Neural progenitor cell (in vitro differentiated cells): ENCODE measurements at regions not wholly inside any gene's neighbourhood (a gene's known extent, or its start where the extent isn't known, plus 50 kb on each side); places are given as distances from the start of the nearest gene placed in this dataset.

ENCODE experiments used
- DNase-seq: peaks from one replicate; pipeline ENCODE4 v3.0.0-alpha.2; 2016; ENCODE audit warnings: low spot score
- H2AFZ ChIP-seq: fragments of 200-600 bp; sonication (generic); replicated peaks from 2 replicates; pipeline ENCODE4 v1.6.1; 2016; ENCODE audit warnings: antibody characterized with exemption
- H3F3A ChIP-seq: fragments of 200-600 bp; sonication (generic); 2 replicates; pipeline ENCODE4 v1.6.1; 2016; ENCODE audit warnings: antibody characterized with exemption, low read depth
- H3K27ac ChIP-seq: fragments of 200-600 bp; sonication (generic); 2 replicates; pipeline ENCODE4 v1.5.1; 2016; ENCODE audit warnings: mild to moderate bottlenecking
- H3K27me3 ChIP-seq: fragments of 200-600 bp; sonication (generic); 2 replicates; pipeline ENCODE4 v1.6.1; 2016; ENCODE audit warnings: mild to moderate bottlenecking, moderate library complexity
- H3K36me3 ChIP-seq: fragments of 200-600 bp; sonication (generic); 2 replicates; pipeline ENCODE4 v1.5.1; 2016
- H3K4me1 ChIP-seq: fragments of 200-600 bp; sonication (generic); 2 replicates; pipeline ENCODE4 v1.6.1; 2016; ENCODE audit warnings: mixed run types
- H3K4me2 ChIP-seq: fragments of 200-600 bp; sonication (generic); 2 replicates; pipeline ENCODE4 v1.6.1; 2016
- H3K4me3 ChIP-seq: fragments of 200-600 bp; sonication (generic); 2 replicates; pipeline ENCODE4 v1.5.1; 2016
- H3K79me2 ChIP-seq: fragments of 200-600 bp; sonication (generic); 2 replicates; pipeline ENCODE4 v1.6.1; 2016; ENCODE audit warnings: low read depth
- H3K9ac ChIP-seq: fragments of 200-600 bp; sonication (generic); 2 replicates; pipeline ENCODE4 v1.6.1; 2016
- H3K9me3 ChIP-seq: fragments of 200-600 bp; sonication (generic); 2 replicates; pipeline ENCODE4 v1.5.1; 2016; ENCODE audit warnings: low read depth
- H4K20me1 ChIP-seq: fragments of 200-600 bp; sonication (generic); 2 replicates; pipeline ENCODE4 v1.6.1; 2016; ENCODE audit warnings: low read depth
- H3K27ac Mint-ChIP-seq: 3 replicates; pipeline ENCODE4 v1.8.0; 2021; ENCODE audit warnings: mixed read lengths
- H3K27me3 Mint-ChIP-seq: 2 replicates; pipeline ENCODE4 v1.8.0; 2022; ENCODE audit warnings: low read depth, mild to moderate bottlenecking, inconsistent platforms, moderate library complexity, mixed read lengths; ENCODE audit not compliant: insufficient read depth
- H3K36me3 Mint-ChIP-seq: 3 replicates; pipeline ENCODE4 v1.8.0; 2021; ENCODE audit warnings: mixed read lengths
- H3K4me1 Mint-ChIP-seq: 3 replicates; pipeline ENCODE4 v1.8.0; 2021; ENCODE audit warnings: mixed read lengths
- H3K4me3 Mint-ChIP-seq: 3 replicates; pipeline ENCODE4 v1.8.0; 2021; ENCODE audit warnings: mild to moderate bottlenecking, moderate library complexity, mixed read lengths
- H3K9me3 Mint-ChIP-seq: 3 replicates; pipeline ENCODE4 v1.8.0; 2020; ENCODE audit warnings: mixed read lengths
- EZH2 ChIP-seq: fragments of 200-600 bp; sonication (generic); IDR thresholded peaks from 2 replicates; pipeline ENCODE4 v1.6.1; 2017; ENCODE audit warnings: antibody characterized with exemption, mild to moderate bottlenecking, moderate library complexity
- EZH2phosphoT487 ChIP-seq: fragments of 200-600 bp; sonication (generic); IDR thresholded peaks from 2 replicates; pipeline ENCODE4 v1.6.1; 2017; ENCODE audit warnings: antibody characterized with exemption
- TF ChIP-seq, protein P1 (sequence below): fragments of 200-600 bp; sonication (generic); IDR thresholded peaks from 2 replicates; pipeline ENCODE4 v1.5.1; 2017; ENCODE audit warnings: antibody characterized with exemption, mild to moderate bottlenecking

DNA sequence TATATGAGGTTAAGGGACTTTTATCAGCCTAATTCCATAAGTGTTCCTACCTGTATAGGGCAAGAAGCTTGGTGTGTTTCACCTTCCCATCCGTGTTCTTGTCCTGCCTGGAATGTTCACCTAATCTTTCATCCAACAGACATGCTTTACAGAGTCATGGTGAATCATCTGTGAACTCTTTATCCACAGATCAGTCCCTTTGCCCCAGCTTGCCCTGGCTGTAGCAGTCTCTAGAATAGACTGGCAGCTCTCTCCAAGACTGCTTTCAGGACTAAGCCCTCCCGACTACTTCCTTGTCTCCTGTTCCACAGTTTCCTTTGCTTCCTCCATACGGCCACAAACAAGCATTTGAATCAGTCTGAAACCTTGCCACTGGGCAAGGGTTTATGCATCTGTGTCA, 177.9 kb upstream of the IL15 start:
- Histone ChIP-seq H3K9me3 (no peaks in the 10 kb centered on the region), H3K4me1 (no peaks in the 10 kb centered on the region), H3K79me2 (no peaks in the 10 kb centered on the region), H3K4me2 (no peak overlapping the region), H4K20me1 (no peaks in the 10 kb centered on the region), H3K9ac (no peak overlapping the region), H3K4me3 (no peak overlapping the region), H3F3A (no peaks in the 10 kb centered on the region), H2AFZ (no peak overlapping the region), H3K27me3 (no peaks in the 10 kb centered on the region), H3K27ac (no peak overlapping the region), H3K36me3 (no peaks in the 10 kb centered on the region)
- Mint-ChIP-seq H3K4me1 (no peaks in the 10 kb centered on the region), H3K36me3 (no peaks in the 10 kb centered on the region), H3K27me3 (no peaks in the 10 kb centered on the region), H3K9me3 (no peaks in the 10 kb centered on the region), H3K4me3 (no peak overlapping the region), H3K27ac (no peak overlapping the region)
- no peak for DNase-seq
- TF ChIP-seq, protein P1, sequence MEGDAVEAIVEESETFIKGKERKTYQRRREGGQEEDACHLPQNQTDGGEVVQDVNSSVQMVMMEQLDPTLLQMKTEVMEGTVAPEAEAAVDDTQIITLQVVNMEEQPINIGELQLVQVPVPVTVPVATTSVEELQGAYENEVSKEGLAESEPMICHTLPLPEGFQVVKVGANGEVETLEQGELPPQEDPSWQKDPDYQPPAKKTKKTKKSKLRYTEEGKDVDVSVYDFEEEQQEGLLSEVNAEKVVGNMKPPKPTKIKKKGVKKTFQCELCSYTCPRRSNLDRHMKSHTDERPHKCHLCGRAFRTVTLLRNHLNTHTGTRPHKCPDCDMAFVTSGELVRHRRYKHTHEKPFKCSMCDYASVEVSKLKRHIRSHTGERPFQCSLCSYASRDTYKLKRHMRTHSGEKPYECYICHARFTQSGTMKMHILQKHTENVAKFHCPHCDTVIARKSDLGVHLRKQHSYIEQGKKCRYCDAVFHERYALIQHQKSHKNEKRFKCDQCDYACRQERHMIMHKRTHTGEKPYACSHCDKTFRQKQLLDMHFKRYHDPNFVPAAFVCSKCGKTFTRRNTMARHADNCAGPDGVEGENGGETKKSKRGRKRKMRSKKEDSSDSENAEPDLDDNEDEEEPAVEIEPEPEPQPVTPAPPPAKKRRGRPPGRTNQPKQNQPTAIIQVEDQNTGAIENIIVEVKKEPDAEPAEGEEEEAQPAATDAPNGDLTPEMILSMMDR = no peak
- TF ChIP-seq EZH2phosphoT487 (no peak), EZH2 (no peak)

DNA sequence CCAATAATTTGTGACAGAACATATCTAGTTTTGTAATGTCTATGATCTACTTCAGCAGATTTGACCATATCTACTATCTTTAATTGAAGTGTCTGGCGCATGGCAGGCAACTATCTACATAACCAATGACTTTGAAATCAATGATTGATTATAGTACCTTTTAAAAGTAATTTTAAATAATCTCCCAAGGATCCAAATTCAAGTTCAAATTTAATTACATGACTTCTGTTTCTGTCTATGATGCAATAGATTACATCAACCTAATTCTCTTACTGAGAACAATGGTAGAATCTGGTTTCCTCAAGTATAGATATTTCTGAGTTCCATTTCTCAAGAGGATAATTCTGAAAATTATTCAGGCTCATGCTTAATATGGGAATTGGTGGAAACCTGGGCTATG, 177.4 kb upstream of the IL15 start:
- Histone ChIP-seq H3K9me3 (no peaks in the 10 kb centered on the region), H3F3A (no peaks in the 10 kb centered on the region), H3K9ac (no peak overlapping the region), H3K36me3 (no peaks in the 10 kb centered on the region), H3K27me3 (no peaks in the 10 kb centered on the region), H3K4me1 (no peaks in the 10 kb centered on the region), H2AFZ (no peak overlapping the region), H3K27ac (no peak overlapping the region), H3K79me2 (no peaks in the 10 kb centered on the region), H3K4me2 (no peak overlapping the region), H4K20me1 (no peaks in the 10 kb centered on the region), H3K4me3 (no peak overlapping the region)
- Mint-ChIP-seq H3K27me3 (no peaks in the 10 kb centered on the region), H3K9me3 (no peaks in the 10 kb centered on the region), H3K27ac (no peak overlapping the region), H3K4me3 (no peak overlapping the region), H3K36me3 (no peaks in the 10 kb centered on the region), H3K4me1 (no peaks in the 10 kb centered on the region)
- DNase-seq = no peak
- no peak for TF ChIP-seq EZH2phosphoT487
- TF ChIP-seq, protein P1 = no peak
- no peak for TF ChIP-seq EZH2

DNA sequence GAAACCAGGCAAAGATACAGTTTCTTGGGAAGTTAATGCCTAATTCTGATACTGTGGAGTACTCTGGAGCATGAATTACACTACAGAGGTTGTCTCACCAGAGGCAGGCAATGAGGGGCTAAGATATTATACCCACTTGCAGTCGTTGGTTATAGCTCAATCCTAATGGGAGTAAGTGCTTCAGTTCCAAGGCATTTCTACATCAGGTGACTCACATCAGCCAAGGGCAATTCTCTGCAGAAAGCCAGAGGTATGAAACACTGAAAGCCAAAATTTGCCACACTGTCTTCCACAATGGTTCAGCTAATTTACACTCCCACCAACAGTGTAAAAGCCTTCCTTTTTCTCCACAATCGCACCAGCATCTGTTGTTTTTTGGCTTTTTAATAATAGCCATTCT, 174.0 kb upstream of the IL15 start:
- no peak for DNase-seq
- Mint-ChIP-seq H3K36me3 (no peaks in the 10 kb centered on the region), H3K27ac (no peak overlapping the region), H3K4me1 (no peaks in the 10 kb centered on the region), H3K9me3 (no peaks in the 10 kb centered on the region), H3K27me3 (no peaks in the 10 kb centered on the region), H3K4me3 (no peak overlapping the region)
- TF ChIP-seq EZH2 (no peak), EZH2phosphoT487 (no peak)
- TF ChIP-seq, protein P1 = no peak
- Histone ChIP-seq H3K9me3 (no peaks in the 10 kb centered on the region), H3K79me2 (no peaks in the 10 kb centered on the region), H3K4me3 (no peak overlapping the region), H3K27me3 (no peaks in the 10 kb centered on the region), H4K20me1 (no peaks in the 10 kb centered on the region), H3K4me2 (no peak overlapping the region), H2AFZ (no peak overlapping the region), H3K9ac (no peak overlapping the region), H3K36me3 (no peaks in the 10 kb centered on the region), H3F3A (no peaks in the 10 kb centered on the region), H3K27ac (no peak overlapping the region), H3K4me1 (no peaks in the 10 kb centered on the region)

DNA sequence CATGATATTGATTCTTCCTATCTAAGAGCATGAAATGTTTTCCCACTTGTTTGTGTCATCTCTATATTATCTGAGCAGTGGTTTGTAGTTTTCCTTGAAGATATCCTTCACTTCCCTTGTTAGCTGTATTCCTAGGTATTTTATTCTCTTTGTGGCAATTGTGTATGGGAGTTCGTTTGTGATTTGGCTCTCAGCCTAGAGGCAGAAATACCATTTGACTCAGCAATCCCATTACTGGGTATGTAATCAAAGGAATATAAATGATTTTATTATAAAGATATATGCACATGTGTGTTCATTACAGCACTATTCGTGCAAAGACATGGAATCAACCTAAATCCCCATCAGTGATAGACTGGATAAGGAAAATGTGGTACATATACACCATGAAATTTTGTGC, 172.7 kb upstream of the IL15 start:
- no peaks in the 10 kb centered on the region for H3K4me1 ChIP-seq
- Mint-ChIP-seq H3K27me3 (no peaks in the 10 kb centered on the region), H3K4me1 (no peaks in the 10 kb centered on the region), H3K4me3 (no peak overlapping the region), H3K9me3 (no peaks in the 10 kb centered on the region), H3K27ac (no peak overlapping the region), H3K36me3 (no peaks in the 10 kb centered on the region)
- H3F3A ChIP-seq = no peaks in the 10 kb centered on the region
- H3K27ac ChIP-seq = no peak overlapping the region
- H3K4me2 ChIP-seq = no peak overlapping the region
- no peaks in the 10 kb centered on the region for H3K27me3 ChIP-seq
- no peak overlapping the region for H3K4me3 ChIP-seq
- H3K36me3 ChIP-seq = no peaks in the 10 kb centered on the region
- no peak overlapping the region for H2AFZ ChIP-seq
- DNase-seq = no peak
- H3K79me2 ChIP-seq = no peaks in the 10 kb centered on the region
- TF ChIP-seq EZH2phosphoT487 (no peak), EZH2 (no peak)
- TF ChIP-seq, protein P1 = no peak
- H3K9ac ChIP-seq = no peak overlapping the region
- no peaks in the 10 kb centered on the region for H3K9me3 ChIP-seq
- no peaks in the 10 kb centered on the region for H4K20me1 ChIP-seq
